Fibroblast of lung (primary cell): ENCODE measurements at regions not wholly inside any gene's neighbourhood (a gene's known extent, or its start where the extent isn't known, plus 50 kb on each side); places are given as distances from the start of the nearest gene placed in this dataset.

Experiments
- DNase-seq, 2 donors: peaks; one replicate each; pipeline versions ENCODE4 v3.0.0 to v3.0.0-alpha.2; 2010; ENCODE audit warnings: low read depth in 2 of 2
- H2AFZ ChIP-seq: 2 replicates; pipeline ENCODE4 v1.5.1; 2012; ENCODE audit warnings: low read length, control low read depth, inconsistent platforms
- H3K27ac ChIP-seq: 2 replicates; pipeline ENCODE4 v1.5.1; 2011; ENCODE audit warnings: low read length, control low read depth; ENCODE audit not compliant: insufficient read depth
- H3K27me3 ChIP-seq: 2 replicates; pipeline ENCODE4 v1.5.1; 2011; ENCODE audit warnings: mild to moderate bottlenecking, low read length; ENCODE audit not compliant: control insufficient read depth, insufficient read depth
- H3K36me3 ChIP-seq: 2 replicates; pipeline ENCODE4 v1.5.1; 2011; ENCODE audit warnings: low read length; ENCODE audit not compliant: control insufficient read depth, insufficient read depth
- H3K4me1 ChIP-seq: 2 replicates; pipeline ENCODE4 v1.5.1; 2011; ENCODE audit warnings: low read length; ENCODE audit not compliant: control insufficient read depth, insufficient read depth; ENCODE audit errors: extremely low read depth
- H3K4me2 ChIP-seq: 2 replicates; pipeline ENCODE4 v1.5.1; 2011; ENCODE audit warnings: low read length, control low read depth; ENCODE audit not compliant: insufficient read depth; ENCODE audit errors: extremely low read depth
- H3K4me3 ChIP-seq, 4 experiments: fragments of 200-600 bp in 1 of 4; sonication (generic) in 1 of 4; replicated peaks in 1 of 4; 2 replicates each; pipeline ENCODE4 v1.5.1; 2011 to 2016; ENCODE audit warnings: low read length in 4 of 4, low read depth in 3 of 4, mild to moderate bottlenecking in 3 of 4, control low read depth in 2 of 4, inconsistent platforms in 1 of 4, mixed read lengths in 1 of 4; ENCODE audit not compliant: insufficient read depth in 1 of 4; ENCODE audit errors: control extremely low read depth in 1 of 4
- H3K79me2 ChIP-seq: 2 replicates; pipeline ENCODE4 v1.5.1; 2012; ENCODE audit warnings: mild to moderate bottlenecking, low read length, inconsistent platforms; ENCODE audit not compliant: control insufficient read depth, insufficient read depth
- H3K9ac ChIP-seq: 2 replicates; pipeline ENCODE4 v1.5.1; 2011; ENCODE audit warnings: mild to moderate bottlenecking, low read length, control low read depth; ENCODE audit not compliant: insufficient read depth
- H3K9me3 ChIP-seq: 2 replicates; pipeline ENCODE4 v1.5.1; 2012; ENCODE audit warnings: low read depth, low read length; ENCODE audit not compliant: control insufficient read depth, insufficient read depth
- H4K20me1 ChIP-seq: 2 replicates; pipeline ENCODE4 v1.5.1; 2011; ENCODE audit warnings: low read length; ENCODE audit not compliant: control insufficient read depth, insufficient read depth; ENCODE audit errors: extremely low read depth
- CTCF ChIP-seq, 2 donors: IDR thresholded peaks in 1 of 2; conservative IDR thresholded peaks in 1 of 2; 1 replicate in 1 of 2; 2 replicates in 1 of 2; pipeline ENCODE4 v1.5.1; 2011 to 2012; ENCODE audit warnings: low read length in 2 of 2, control low read depth in 1 of 2, inconsistent platforms in 1 of 2, low read depth in 1 of 2, mild to moderate bottlenecking in 1 of 2
- EZH2 ChIP-seq: IDR thresholded peaks from 2 replicates; pipeline ENCODE4 v1.5.1; 2012; ENCODE audit warnings: low read length, control low read depth, mild to moderate bottlenecking; ENCODE audit errors: missing control alignments

DNA sequence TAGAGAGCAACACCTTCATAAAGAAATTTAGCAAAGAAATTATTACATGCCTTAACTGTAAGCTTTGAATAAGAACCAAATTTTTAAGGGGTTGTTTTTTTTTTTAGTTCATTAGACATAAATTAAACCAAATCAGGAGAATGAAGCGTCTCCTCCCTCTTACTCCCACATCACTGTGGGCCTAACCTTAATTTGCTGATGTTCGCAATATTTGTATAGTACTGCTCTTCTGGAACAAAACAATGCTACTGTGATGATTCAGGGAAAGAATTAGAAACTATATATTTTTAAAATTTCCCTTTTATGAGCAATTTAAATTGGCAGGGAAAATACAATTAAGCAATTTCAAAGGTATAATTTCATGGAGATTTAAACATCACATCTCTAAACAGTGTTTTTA, 275.0 kb upstream of the C9orf72 start:
- no peaks in the 10 kb centered on the region for H3K79me2 ChIP-seq

GRCh38 chr9:27851858-27852257, 278.6 kb upstream of the C9orf72 start:
- no peak for TF ChIP-seq CTCF (conservative IDR thresholded peaks at IDR 0.05 in 1 of 2, IDR thresholded peaks at IDR 0.05 in 1 of 2; ENCODE audit: low read depth in 1 of 2, low read length in 2 of 2)
- no peak for TF ChIP-seq EZH2
- no peak overlapping the region for H3K27ac ChIP-seq
- H4K20me1 ChIP-seq, result no peaks in the 10 kb centered on the region
- H3K4me1 ChIP-seq, result no peaks in the 10 kb centered on the region
- H2AFZ ChIP-seq, result no peak overlapping the region
- H3K79me2 ChIP-seq, result no peaks in the 10 kb centered on the region
- H3K4me3 ChIP-seq, result no peak overlapping the region
- H3K9me3 ChIP-seq, result no peaks in the 10 kb centered on the region
- H3K4me2 ChIP-seq, result no peak overlapping the region
- no peak for DNase-seq
- H3K36me3 ChIP-seq, result no peaks in the 10 kb centered on the region
- no peaks in the 10 kb centered on the region for H3K27me3 ChIP-seq
- no peak overlapping the region for H3K9ac ChIP-seq

More for the DNA sequence above, 275.0 kb upstream of the C9orf72 start:
- Histone ChIP-seq H4K20me1 (no peaks in the 10 kb centered on the region), H3K27ac (no peak overlapping the region), H3K4me1 (no peaks in the 10 kb centered on the region), H3K9me3 (no peaks in the 10 kb centered on the region), H3K4me2 (no peak overlapping the region), H3K27me3 (no peaks in the 10 kb centered on the region), H2AFZ (no peak overlapping the region), H3K36me3 (no peaks in the 10 kb centered on the region), H3K4me3 (no peak overlapping the region), H3K9ac (no peak overlapping the region)
- TF ChIP-seq CTCF (conservative IDR thresholded peaks at IDR 0.05 in 1 of 2, IDR thresholded peaks at IDR 0.05 in 1 of 2; ENCODE audit: low read depth in 1 of 2, low read length in 2 of 2) (no peak), EZH2 (no peak)
- no peak for DNase-seq

DNA sequence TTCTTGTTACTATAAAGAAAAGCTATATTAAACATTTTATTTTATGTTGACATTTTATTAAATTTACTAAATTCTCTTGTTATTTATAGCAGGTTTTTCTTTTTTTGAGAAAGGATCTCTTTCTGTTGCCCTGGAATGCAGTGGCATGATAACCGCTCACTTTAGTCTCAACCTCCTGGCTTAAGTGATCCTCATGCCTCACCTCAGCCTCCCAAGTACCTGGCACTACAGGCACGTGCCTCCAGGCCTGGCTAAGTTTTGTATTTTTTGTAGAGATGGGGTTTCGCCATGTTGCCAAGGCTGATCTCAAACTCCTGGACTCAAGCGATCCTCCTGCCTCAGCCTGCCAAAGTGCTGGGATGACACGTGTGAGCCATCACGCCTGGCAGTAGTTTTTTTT, 280.2 kb upstream of the C9orf72 start:
- Histone ChIP-seq H3K36me3 (no peaks in the 10 kb centered on the region), H3K4me2 (no peak overlapping the region), H3K79me2 (no peaks in the 10 kb centered on the region), H3K4me3 (no peak overlapping the region), H3K9ac (no peak overlapping the region), H3K4me1 (no peaks in the 10 kb centered on the region), H4K20me1 (no peaks in the 10 kb centered on the region), H3K27me3 (no peaks in the 10 kb centered on the region), H3K9me3 (no peaks in the 10 kb centered on the region), H3K27ac (no peak overlapping the region), H2AFZ (no peak overlapping the region)
- TF ChIP-seq EZH2 (no peak), CTCF (conservative IDR thresholded peaks at IDR 0.05 in 1 of 2, IDR thresholded peaks at IDR 0.05 in 1 of 2; ENCODE audit: low read depth in 1 of 2, low read length in 2 of 2) (no peak)
- no peak for DNase-seq
